ENCODE measurements at regions not wholly inside any gene's neighbourhood (a gene's known extent, or its start where the extent isn't known, plus 50 kb on each side); places are given as distances from the start of the nearest gene placed in this dataset.

DNA sequence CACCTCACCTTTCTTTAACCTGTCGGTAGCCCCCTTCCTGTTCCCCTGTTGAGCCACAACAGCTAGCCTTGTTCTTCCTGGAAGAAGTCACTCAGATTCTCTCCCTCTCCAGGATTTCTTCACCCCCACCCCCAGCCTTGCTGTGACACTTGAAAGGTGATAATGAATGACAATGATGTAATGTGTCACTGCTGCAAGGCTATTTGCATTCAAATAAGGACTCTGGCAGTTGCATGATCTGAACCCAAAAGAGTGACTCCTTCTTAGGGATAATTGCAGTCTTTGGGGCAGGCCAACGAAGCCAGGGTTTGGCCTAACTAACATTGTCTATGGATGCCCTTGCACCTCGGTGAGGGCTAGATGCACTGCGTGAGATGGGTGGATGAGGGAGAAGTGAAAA lies 154.4 kb upstream of the CLINT1 start:
- H3K36me3 Mint-ChIP-seq (ENCODE audit: low read depth) = no peaks in the 10 kb centered on the region
- H3K27me3 Mint-ChIP-seq = peaks cover 30% of the 10 kb centered on the region
- H3K4me3 Mint-ChIP-seq = no peak overlapping the region
- no peak for DNase-seq
- no peaks in the 10 kb centered on the region for H3K4me1 Mint-ChIP-seq (ENCODE audit: low read depth)
- no peak overlapping the region for H3K27ac Mint-ChIP-seq
- H3K9me3 Mint-ChIP-seq = no peaks in the 10 kb centered on the region

DNA sequence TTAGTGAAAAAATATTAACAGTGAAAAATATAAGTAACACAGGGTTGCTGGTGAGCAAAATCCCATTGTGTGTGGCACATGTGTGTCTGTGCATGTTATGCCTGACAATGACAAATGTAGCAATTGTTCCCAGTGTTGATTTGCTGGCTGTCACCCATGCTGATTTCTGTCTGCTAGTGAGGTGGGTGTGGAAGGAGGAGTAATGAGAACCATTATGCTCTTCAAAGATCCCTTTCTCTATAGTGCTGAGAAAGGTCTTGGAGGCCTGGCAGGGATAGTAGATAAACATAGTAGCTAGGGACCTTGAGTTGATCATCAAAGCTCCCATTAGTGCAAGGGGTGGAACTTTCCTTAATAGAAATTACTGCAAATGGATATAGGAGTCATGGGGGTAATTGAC lies 152.5 kb upstream of the CLINT1 start:
- Mint-ChIP-seq H3K36me3 (ENCODE audit: low read depth) (no peaks in the 10 kb centered on the region), H3K4me3 (no peak overlapping the region), H3K4me1 (ENCODE audit: low read depth) (no peaks in the 10 kb centered on the region), H3K9me3 (no peaks in the 10 kb centered on the region), H3K27ac (no peak overlapping the region), H3K27me3 (peaks cover 38% of the 10 kb centered on the region)
- no peak for DNase-seq

DNA sequence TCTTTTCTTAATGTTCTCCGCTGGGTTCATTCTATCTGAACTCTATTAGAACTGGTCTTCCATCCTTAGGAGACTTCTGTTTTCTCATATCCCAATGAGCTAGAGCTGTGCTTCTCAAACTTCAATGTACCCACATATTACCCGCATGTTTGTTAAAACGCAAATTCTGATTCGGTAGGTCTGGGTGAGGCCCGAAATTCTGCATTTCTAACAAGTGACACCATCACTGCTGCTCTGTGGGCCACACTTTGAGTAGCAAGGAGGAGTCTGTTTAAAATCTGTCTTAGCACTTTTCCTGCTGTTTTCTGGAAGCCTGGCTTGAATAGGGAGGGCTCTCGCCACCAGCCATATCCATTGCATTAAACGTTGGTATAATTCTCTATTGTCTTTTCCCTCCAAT lies 151.9 kb upstream of the CLINT1 start:
- peaks cover 39% of the 10 kb centered on the region for H3K27me3 Mint-ChIP-seq
- no peaks in the 10 kb centered on the region for H3K9me3 Mint-ChIP-seq
- H3K4me3 Mint-ChIP-seq = no peak overlapping the region
- H3K4me1 Mint-ChIP-seq (ENCODE audit: low read depth) = no peaks in the 10 kb centered on the region
- no peaks in the 10 kb centered on the region for H3K36me3 Mint-ChIP-seq (ENCODE audit: low read depth)
- H3K27ac Mint-ChIP-seq = no peak overlapping the region
- no peak for DNase-seq

DNA sequence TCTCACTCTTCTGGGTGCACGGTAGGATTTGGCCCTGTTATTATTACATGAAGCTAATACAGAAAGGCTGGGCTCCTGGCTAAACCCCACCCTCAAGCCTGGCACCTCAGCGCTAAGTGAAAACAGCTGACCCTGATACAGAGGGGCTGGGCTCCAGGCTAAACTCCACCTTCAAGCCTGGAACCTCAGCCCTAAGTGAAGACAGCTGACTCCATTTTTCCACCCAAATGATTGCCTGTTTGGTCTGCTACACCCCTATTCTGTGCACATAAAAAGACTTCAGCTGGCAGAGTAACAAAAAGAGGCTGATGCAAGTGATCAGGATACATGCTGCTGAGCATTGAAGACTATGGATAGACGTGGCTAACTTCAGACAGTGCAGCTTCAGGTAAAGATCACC lies 148.4 kb upstream of the CLINT1 start:
- Mint-ChIP-seq H3K4me3 (no peak overlapping the region), H3K36me3 (ENCODE audit: low read depth) (no peaks in the 10 kb centered on the region), H3K27me3 (peaks cover 18% of the 10 kb centered on the region), H3K4me1 (ENCODE audit: low read depth) (no peaks in the 10 kb centered on the region), H3K9me3 (no peaks in the 10 kb centered on the region), H3K27ac (no peak overlapping the region)
- DNase-seq = no peak

DNA sequence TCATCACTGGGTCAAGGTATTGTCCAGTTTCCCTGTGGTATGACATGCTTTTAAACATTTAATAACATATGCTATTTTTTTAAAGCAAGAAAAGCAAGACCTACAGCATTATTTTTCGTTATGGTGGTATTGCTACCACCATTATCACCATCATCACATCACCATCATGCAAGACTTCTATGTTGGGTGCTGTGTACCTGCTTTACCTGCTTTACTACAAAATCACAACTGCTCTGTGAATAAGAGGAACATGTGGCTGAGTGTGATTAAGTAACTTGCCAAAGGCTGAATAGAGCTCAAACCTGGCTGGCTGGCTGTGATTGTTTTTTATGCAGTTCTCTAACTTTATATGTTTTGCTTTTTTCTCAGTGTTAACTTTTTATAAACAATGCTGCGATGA lies 140.8 kb upstream of the CLINT1 start:
- no peaks in the 10 kb centered on the region for H3K36me3 Mint-ChIP-seq (ENCODE audit: low read depth)

DNA sequence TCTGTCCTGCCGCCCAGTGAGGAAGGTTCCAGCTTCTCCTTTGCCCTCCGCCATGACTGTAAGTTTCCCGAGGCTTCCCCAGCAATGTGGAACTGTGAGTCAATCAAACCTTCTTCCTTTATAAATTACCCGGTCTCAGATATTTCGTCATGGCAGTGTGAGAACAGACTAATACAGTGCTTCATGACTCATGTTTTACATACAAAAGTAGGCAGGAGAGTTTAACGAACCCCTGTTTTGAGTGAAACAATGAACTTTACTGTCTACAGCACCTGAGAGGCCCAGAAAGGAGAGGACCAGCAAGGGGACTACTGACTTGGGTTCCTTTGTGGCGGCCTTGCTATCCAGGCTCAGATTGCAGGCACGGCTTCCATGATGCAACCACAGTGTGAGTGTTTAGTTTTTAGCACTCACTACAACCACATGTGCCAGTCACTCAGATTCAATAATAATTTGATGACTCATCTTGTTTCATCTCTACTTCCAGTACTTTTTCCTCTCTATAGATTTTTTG lies 139.1 kb upstream of the CLINT1 start:
- H3K36me3 Mint-ChIP-seq (ENCODE audit: low read depth) = no peaks in the 10 kb centered on the region
- H3K9me3 Mint-ChIP-seq = no peaks in the 10 kb centered on the region
- no peak overlapping the region for H3K27ac Mint-ChIP-seq
- peaks cover 23% of the 10 kb centered on the region for H3K4me1 Mint-ChIP-seq (ENCODE audit: low read depth)
- no peak overlapping the region for H3K4me3 Mint-ChIP-seq
- peaks cover 26% of the 10 kb centered on the region for H3K27me3 Mint-ChIP-seq
- DNase-seq = no peak

More for the DNA sequence above, 140.8 kb upstream of the CLINT1 start:
- Mint-ChIP-seq H3K27ac (no peak overlapping the region), H3K4me1 (ENCODE audit: low read depth) (peaks cover 8% of the 10 kb centered on the region), H3K9me3 (no peaks in the 10 kb centered on the region), H3K27me3 (peaks cover 17% of the 10 kb centered on the region), H3K4me3 (no peak overlapping the region)
- no peak for DNase-seq

DNA sequence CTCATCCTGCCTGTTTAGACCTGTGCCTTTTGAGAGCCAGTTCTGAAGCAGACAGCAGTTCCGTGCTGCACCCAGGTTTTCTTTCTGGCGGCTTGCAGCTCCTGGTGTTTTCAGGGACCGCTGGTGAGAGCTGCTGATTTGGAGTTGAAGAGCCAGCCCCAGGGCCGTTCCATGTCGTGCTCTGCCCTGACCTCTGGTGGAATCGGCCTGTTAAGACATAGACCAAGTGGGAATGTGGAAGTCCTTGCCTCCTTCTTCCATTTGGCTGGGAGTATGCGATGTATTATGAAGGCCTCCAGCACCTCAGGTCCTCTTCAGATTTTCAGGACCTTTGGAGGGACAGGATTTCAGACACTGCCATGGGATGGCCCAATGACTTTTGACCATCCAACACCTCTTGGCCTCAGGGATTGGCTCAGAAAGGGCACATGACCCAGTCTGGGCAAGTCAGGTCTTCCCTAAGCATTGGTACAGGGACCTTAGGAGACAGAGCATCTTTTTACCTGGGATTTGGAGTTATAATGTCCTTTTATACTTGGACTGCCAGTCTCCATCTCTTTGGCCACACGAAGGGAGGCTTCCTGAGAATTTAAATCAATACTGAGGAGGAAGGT lies 136.1 kb upstream of the CLINT1 start:
- Mint-ChIP-seq H3K27me3 (peaks cover 38% of the 10 kb centered on the region), H3K4me1 (ENCODE audit: low read depth) (peaks cover 23% of the 10 kb centered on the region), H3K9me3 (no peaks in the 10 kb centered on the region), H3K27ac (no peak overlapping the region), H3K4me3 (no peak overlapping the region), H3K36me3 (ENCODE audit: low read depth) (no peaks in the 10 kb centered on the region)
- DNase-seq = peak; percentile 65

DNA sequence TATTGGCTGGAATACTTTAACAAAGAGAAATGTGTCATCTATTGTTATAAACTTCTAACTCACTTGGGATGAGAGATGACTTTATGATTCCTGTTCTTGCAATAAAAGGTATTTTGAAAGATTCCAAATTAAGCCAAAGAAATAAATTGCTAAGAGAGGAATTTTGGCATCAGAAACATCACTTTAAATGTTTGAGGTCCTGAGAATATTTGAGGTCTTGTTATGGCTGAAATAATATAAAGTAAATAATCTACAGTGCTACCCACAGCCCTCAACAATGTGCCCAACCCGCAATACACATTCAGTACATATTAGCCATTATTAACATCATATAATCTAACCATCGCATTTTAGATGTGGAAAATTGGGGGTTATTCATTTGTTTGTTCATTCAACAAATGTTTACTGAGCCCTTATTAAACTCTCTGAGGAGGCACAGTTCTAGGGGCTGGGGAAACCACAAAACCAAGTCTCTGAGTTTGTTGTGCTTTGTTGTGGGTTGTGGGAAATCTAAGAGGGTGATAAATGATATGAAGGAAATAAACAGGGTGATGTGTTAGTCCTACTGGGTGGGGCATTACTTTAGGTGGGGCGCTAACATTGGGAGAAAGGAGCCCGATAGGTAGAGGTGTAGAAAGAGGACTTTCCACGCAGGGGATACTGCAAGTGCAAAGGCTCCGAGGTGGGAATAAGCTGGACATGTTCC lies 135.2 kb upstream of the CLINT1 start:
- Mint-ChIP-seq H3K4me1 (ENCODE audit: low read depth) (peaks cover 23% of the 10 kb centered on the region), H3K27ac (no peak overlapping the region), H3K4me3 (peak overlapping the region; percentile 30), H3K36me3 (ENCODE audit: low read depth) (no peaks in the 10 kb centered on the region), H3K27me3 (peaks cover 47% of the 10 kb centered on the region), H3K9me3 (no peaks in the 10 kb centered on the region)
- no peak for DNase-seq

DNA sequence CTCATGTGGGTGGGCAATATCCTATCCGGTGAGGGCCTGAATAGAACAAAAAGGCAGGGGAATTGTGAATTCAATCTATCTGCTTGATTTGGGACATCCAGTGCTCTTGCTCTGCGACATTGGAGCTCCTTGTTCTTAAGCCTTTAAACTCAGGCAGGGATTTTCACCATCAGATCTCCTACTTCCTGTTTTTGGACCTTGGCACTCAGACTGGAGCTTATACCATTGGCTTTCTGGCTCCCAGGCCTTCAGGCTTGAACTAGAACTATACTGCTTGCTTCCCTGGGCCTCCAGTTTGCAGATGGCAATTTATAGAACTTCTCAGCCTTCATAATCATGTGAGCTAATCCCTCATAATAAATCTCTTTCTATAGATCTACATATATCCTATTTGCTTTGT lies 134.3 kb upstream of the CLINT1 start:
- no peak overlapping the region for H3K27ac Mint-ChIP-seq
- H3K4me3 Mint-ChIP-seq = no peak overlapping the region
- H3K9me3 Mint-ChIP-seq = no peaks in the 10 kb centered on the region
- H3K27me3 Mint-ChIP-seq = peaks cover 52% of the 10 kb centered on the region
- peaks cover 21% of the 10 kb centered on the region for H3K4me1 Mint-ChIP-seq (ENCODE audit: low read depth)
- no peak for DNase-seq
- no peaks in the 10 kb centered on the region for H3K36me3 Mint-ChIP-seq (ENCODE audit: low read depth)

DNA sequence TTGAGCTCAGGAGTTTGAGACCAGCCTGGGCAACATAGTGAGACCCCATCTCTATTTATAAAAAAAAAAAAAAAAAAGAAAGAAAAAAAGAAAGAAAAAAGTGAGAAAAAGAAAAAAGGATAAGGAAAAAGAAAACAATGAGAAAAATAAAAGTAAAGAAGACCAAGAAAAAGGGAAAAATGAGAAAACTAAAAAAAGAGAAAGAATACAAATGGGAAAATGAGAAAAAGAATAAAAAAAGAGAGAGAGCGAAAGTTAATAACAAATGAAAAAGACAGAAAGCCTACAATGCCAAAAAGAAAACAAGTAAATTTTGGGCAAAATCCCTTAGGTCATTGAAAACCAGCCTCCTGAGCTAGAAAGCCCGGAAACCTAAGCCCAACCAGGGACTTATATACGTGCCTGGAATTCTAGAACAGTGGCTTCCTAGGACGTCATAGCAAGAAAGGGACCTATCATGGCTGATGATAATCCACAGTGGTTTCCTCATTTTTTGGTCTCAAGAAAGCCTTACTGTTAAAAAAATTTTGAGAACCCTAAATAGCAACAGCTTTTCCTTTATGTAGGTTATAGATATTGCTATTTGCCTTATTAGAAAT lies 131.7 kb upstream of the CLINT1 start:
- Mint-ChIP-seq H3K4me3 (no peak overlapping the region), H3K27me3 (peaks cover 42% of the 10 kb centered on the region), H3K36me3 (ENCODE audit: low read depth) (no peaks in the 10 kb centered on the region), H3K4me1 (ENCODE audit: low read depth) (peaks cover 19% of the 10 kb centered on the region), H3K9me3 (no peaks in the 10 kb centered on the region), H3K27ac (no peak overlapping the region)
- DNase-seq = no peak

DNA sequence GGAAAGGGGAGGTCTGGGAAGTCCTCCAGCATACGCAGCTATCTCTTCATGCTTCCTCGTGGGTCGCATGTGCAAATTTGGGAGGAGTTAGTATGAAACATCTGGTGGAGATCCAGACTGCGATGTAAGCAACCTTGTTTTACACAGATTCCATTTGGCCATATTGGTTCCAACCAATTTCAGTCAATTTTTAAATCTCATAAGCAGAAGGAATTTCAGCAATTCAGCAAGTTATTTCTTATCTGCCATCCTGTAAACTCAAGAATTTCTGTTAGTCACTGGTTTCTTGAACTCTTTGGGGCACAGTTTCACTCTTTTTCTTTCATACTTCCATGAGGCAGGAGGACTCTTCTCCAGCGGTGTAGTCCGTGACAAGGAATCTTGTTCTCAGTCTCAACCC lies 130.4 kb upstream of the CLINT1 start:
- no peaks in the 10 kb centered on the region for H3K9me3 Mint-ChIP-seq
- no peaks in the 10 kb centered on the region for H3K36me3 Mint-ChIP-seq (ENCODE audit: low read depth)
- no peak overlapping the region for H3K27ac Mint-ChIP-seq
- peaks cover 11% of the 10 kb centered on the region for H3K4me1 Mint-ChIP-seq (ENCODE audit: low read depth)
- H3K4me3 Mint-ChIP-seq = no peak overlapping the region
- H3K27me3 Mint-ChIP-seq = peaks cover 33% of the 10 kb centered on the region
- DNase-seq = no peak

DNA sequence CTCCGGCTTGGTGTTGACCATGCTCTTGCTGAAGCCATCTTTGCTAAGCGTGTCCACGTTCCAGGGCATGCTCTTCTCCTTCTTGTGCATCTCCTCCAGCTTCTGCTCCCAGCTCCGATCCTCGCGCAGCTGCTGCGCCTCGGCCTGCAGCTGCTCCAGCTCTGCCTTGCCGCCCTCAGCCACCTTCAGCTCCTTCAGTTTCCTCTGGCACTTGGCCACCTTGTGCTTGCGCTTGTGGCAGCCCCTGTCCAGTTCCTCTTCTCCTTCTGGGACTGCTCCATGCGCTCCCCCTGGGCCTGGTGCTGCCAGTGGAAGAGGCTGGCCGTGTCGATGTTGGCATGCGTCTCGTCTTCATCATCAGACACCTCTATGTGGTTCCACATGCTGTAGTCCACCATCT lies 128.3 kb upstream of the CLINT1 start:
- no peak overlapping the region for H3K27ac Mint-ChIP-seq
- no peaks in the 10 kb centered on the region for H3K4me1 Mint-ChIP-seq (ENCODE audit: low read depth)
- H3K4me3 Mint-ChIP-seq = no peak overlapping the region
- DNase-seq = no peak
- no peaks in the 10 kb centered on the region for H3K36me3 Mint-ChIP-seq (ENCODE audit: low read depth)
- peaks cover 24% of the 10 kb centered on the region for H3K27me3 Mint-ChIP-seq
- no peaks in the 10 kb centered on the region for H3K9me3 Mint-ChIP-seq

DNA sequence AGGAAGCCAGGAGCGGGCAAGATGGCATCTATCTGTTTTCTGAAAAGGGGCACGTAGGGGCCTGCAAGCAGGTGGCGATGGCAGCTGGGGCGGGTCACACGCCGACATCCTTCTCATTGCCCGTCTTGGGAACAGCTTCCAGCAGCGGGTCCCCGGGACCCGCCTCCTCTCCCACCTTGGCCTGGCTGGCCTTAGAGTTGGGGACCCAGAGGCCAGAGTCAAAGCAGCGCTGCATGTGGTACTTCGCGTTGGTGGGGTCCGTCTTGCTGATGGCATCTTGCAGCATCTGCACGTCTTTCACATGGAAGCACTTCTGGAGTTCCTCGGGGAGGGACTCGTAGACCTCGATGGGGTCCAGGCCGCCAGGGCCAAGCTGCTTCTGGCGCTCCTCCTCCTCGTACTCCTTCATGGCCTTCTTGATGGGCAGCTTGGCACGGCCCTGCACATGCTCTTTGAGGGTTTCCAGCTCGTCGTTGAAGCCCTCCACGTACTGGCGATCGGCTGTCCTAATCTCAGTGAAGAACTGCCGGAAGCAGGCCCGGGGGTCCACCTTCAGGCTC lies 127.6 kb upstream of the CLINT1 start:
- Mint-ChIP-seq H3K36me3 (ENCODE audit: low read depth) (no peaks in the 10 kb centered on the region), H3K27ac (no peak overlapping the region), H3K4me3 (no peak overlapping the region), H3K27me3 (peaks cover 19% of the 10 kb centered on the region), H3K9me3 (no peaks in the 10 kb centered on the region), H3K4me1 (ENCODE audit: low read depth) (no peaks in the 10 kb centered on the region)
- no peak for DNase-seq

DNA sequence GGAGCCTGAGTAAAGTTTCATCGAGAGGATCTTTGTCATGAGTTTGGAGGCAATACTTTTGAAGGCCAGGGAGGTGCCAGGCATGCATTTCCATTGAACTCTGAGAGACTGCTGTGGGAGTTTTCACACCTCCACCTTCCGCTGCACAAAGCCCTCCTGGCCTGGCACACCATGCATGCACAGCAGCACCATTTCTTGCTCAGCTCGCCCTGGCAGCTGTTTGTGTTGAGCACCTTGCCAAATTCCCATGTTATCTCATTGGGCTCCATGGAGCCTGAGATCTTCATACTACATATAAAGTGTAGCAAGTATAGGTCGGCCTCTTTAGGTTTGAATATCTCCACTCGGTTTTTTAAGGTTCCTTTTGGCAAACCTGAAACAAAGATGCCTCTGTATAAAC lies 125.7 kb upstream of the CLINT1 start:
- Mint-ChIP-seq H3K27me3 (peaks cover 12% of the 10 kb centered on the region), H3K9me3 (no peaks in the 10 kb centered on the region), H3K4me3 (no peak overlapping the region), H3K27ac (no peak overlapping the region), H3K4me1 (ENCODE audit: low read depth) (no peaks in the 10 kb centered on the region), H3K36me3 (ENCODE audit: low read depth) (no peaks in the 10 kb centered on the region)
- DNase-seq = no peak
